ENCODE measurements at regions not wholly inside any gene's neighbourhood (a gene's known extent, or its start where the extent isn't known, plus 50 kb on each side); places are given as distances from the start of the nearest gene placed in this dataset.

GRCh38 chr14:71695611-71696350, 236.4 kb upstream of the RGS6 start:
- DNase-seq (no peak), ATAC-seq (no peak)
- WGBS (ENCODE audit: insufficient coverage, low coverage, low lambda C conversion rate, missing lambda C conversion rate) = 90% methylated on average over 5 of the region's 6 CpGs
- intact Hi-C loops (cut with DNase I) = no loop called here
- Histone ChIP-seq H3K36me3 (peaks cover 0 to 9% (median 0%) of the 10 kb centered on the region in 4 donors), H3K4me1 (no peaks in the 10 kb centered on the region), H3K27ac (no peak overlapping the region), H3K27me3 (no peaks in the 10 kb centered on the region), H3K9me3 (no peaks in the 10 kb centered on the region), H3K4me3 (no peak overlapping the region)
- TF ChIP-seq CTCF (IDR thresholded peaks at IDR 0.05) (no peak), POLR2A (IDR thresholded peaks at IDR 0.05) (no peak)

- TF ChIP-seq CTCF (IDR thresholded peaks at IDR 0.05) = no peak
- no peak for TF ChIP-seq POLR2A (IDR thresholded peaks at IDR 0.05)
- intact Hi-C loops (cut with DNase I) = no loop called here
These were observed 234.2 kb upstream of the RGS6 start for GRCh38 chr14:71698027-71698426.

DNA sequence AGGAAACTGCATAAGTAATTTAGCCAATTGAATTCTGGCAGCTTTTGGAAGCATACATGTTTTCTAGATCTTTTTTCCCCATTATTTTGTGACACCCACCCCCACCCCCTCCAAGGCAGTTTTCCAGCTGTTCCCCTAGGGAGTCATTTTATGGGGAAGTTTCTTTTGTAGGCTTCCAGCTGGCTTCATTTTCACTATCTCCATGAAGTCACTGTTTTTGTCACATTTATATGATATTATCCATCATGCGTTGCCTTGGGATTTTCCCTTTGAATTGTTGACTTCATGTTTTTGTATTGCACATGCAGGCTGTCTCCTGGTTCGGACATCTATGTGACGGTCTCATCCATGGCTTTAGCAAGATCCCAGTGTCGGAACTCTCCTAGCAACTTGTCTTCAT, 233.6 kb upstream of the RGS6 start:
- Histone ChIP-seq H3K9me3 (no peaks in the 10 kb centered on the region), H3K4me3 (no peak overlapping the region), H3K4me1 (no peaks in the 10 kb centered on the region), H3K36me3 (peaks cover 0 to 9% (median 0%) of the 10 kb centered on the region in 4 donors), H3K27me3 (no peaks in the 10 kb centered on the region), H3K27ac (no peak overlapping the region)
- WGBS (ENCODE audit: insufficient coverage, low coverage, low lambda C conversion rate, missing lambda C conversion rate) = 93% methylated on average over 4 of the region's 4 CpGs
- ATAC-seq (no peak), DNase-seq (no peak)
- intact Hi-C loops (cut with DNase I) = no loop called here
- no peak for TF ChIP-seq POLR2A (IDR thresholded peaks at IDR 0.05)
- no peak for TF ChIP-seq CTCF (IDR thresholded peaks at IDR 0.05)

More at GRCh38 chr14:71698027-71698426, 234.2 kb upstream of the RGS6 start:
- Histone ChIP-seq H3K36me3 (peaks cover 0 to 9% (median 0%) of the 10 kb centered on the region in 4 donors), H3K27me3 (no peaks in the 10 kb centered on the region), H3K4me3 (no peak overlapping the region), H3K27ac (no peak overlapping the region), H3K4me1 (no peaks in the 10 kb centered on the region), H3K9me3 (no peaks in the 10 kb centered on the region)
- 98% methylated on average over 4 of the region's 4 CpGs for WGBS (ENCODE audit: insufficient coverage, low coverage, low lambda C conversion rate, missing lambda C conversion rate)
- no peak for ATAC-seq
- DNase-seq = no peak

GRCh38 chr14:71701990-71702389, 230.2 kb upstream of the RGS6 start:
- no peaks in the 10 kb centered on the region for H3K27me3 ChIP-seq
- peaks cover 0 to 9% (median 0%) of the 10 kb centered on the region in 4 donors for H3K36me3 ChIP-seq
- intact Hi-C loops (cut with DNase I) = no loop called here
- no peaks in the 10 kb centered on the region for H3K9me3 ChIP-seq
- no peak for DNase-seq
- H3K27ac ChIP-seq = no peak overlapping the region
- H3K4me1 ChIP-seq = no peaks in the 10 kb centered on the region
- 96% methylated on average over 5 of the region's 5 CpGs for WGBS (ENCODE audit: insufficient coverage, low coverage, low lambda C conversion rate, missing lambda C conversion rate)
- TF ChIP-seq POLR2A (IDR thresholded peaks at IDR 0.05) (no peak), CTCF (IDR thresholded peaks at IDR 0.05) (no peak)
- no peak overlapping the region for H3K4me3 ChIP-seq
- no peak for ATAC-seq

Measured in right lobe of liver (tissue), 6 donors.